Parathyroid adenoma (tissue), 2 donors: ENCODE measurements at regions not wholly inside any gene's neighbourhood (a gene's known extent, or its start where the extent isn't known, plus 50 kb on each side); places are given as distances from the start of the nearest gene placed in this dataset.
"Not testable (repeated sequence)": the region's sequence is repeated elsewhere in the genome, so short reads cannot be mapped to it uniquely, and the experiment has no call there.

Source experiments
- H2AFZ ChIP-seq: fragments of 300-600 bp; sonication (generic); one replicate; pipeline ENCODE4 v1.7.0; 2017; ENCODE audit warnings: antibody characterized with exemption, mild to moderate bottlenecking
- H3K27ac ChIP-seq: fragments of 300-600 bp; sonication (generic); one replicate; pipeline ENCODE4 v1.7.0; 2017
- H3K27me3 ChIP-seq: fragments of 300-600 bp; sonication (generic); one replicate; pipeline ENCODE4 v1.7.0; 2017; ENCODE audit warnings: low read length; ENCODE audit not compliant: control insufficient read depth, insufficient read depth
- H3K36me3 ChIP-seq: fragments of 300-600 bp; sonication (generic); one replicate; pipeline ENCODE4 v1.7.0; 2017; ENCODE audit warnings: low read length; ENCODE audit not compliant: control insufficient read depth, insufficient read depth
- H3K4me1 ChIP-seq: fragments of 300-600 bp; sonication (generic); one replicate; pipeline ENCODE4 v1.7.0; 2017; ENCODE audit warnings: control low read depth
- H3K4me2 ChIP-seq: fragments of 300-600 bp; sonication (generic); one replicate; pipeline ENCODE4 v1.7.0; 2017; ENCODE audit warnings: low read length
- H3K4me3 ChIP-seq: fragments of 300-600 bp; sonication (generic); one replicate; pipeline ENCODE4 v1.7.0; 2017; ENCODE audit warnings: low read depth, low read length
- H3K79me2 ChIP-seq: fragments of 300-600 bp; sonication (generic); one replicate; pipeline ENCODE4 v1.7.0; 2017; ENCODE audit warnings: control low read depth
- H3K9ac ChIP-seq: fragments of 300-600 bp; sonication (generic); one replicate; pipeline ENCODE4 v1.7.0; 2017; ENCODE audit warnings: mild to moderate bottlenecking
- H3K9me3 ChIP-seq: fragments of 300-600 bp; sonication (generic); one replicate; pipeline ENCODE4 v1.7.0; 2017; ENCODE audit warnings: low read length; ENCODE audit not compliant: control insufficient read depth
- TF ChIP-seq, protein P1 (sequence below): fragments of 300-600 bp; sonication (generic); IDR thresholded peaks from one replicate; pipeline ENCODE4 v1.7.0; 2017; ENCODE audit warnings: antibody characterized with exemption, mild to moderate bottlenecking
- donor health status: primary hyperparathyroidism.

GRCh38 chr9:71270554-71270953, 149.1 kb upstream of the TRPM3 start:
- H3K4me3 ChIP-seq = no peak overlapping the region
- no peak overlapping the region for H3K4me2 ChIP-seq
- H3K9ac ChIP-seq = no peak overlapping the region
- H3K27ac ChIP-seq = no peak overlapping the region
- no peaks in the 10 kb centered on the region for H3K27me3 ChIP-seq
- no peaks in the 10 kb centered on the region for H3K36me3 ChIP-seq
- no peaks in the 10 kb centered on the region for H3K9me3 ChIP-seq
- H2AFZ ChIP-seq = no peak overlapping the region
- TF ChIP-seq, protein P1, sequence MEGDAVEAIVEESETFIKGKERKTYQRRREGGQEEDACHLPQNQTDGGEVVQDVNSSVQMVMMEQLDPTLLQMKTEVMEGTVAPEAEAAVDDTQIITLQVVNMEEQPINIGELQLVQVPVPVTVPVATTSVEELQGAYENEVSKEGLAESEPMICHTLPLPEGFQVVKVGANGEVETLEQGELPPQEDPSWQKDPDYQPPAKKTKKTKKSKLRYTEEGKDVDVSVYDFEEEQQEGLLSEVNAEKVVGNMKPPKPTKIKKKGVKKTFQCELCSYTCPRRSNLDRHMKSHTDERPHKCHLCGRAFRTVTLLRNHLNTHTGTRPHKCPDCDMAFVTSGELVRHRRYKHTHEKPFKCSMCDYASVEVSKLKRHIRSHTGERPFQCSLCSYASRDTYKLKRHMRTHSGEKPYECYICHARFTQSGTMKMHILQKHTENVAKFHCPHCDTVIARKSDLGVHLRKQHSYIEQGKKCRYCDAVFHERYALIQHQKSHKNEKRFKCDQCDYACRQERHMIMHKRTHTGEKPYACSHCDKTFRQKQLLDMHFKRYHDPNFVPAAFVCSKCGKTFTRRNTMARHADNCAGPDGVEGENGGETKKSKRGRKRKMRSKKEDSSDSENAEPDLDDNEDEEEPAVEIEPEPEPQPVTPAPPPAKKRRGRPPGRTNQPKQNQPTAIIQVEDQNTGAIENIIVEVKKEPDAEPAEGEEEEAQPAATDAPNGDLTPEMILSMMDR = no peak
- H3K79me2 ChIP-seq = no peaks in the 10 kb centered on the region
- no peaks in the 10 kb centered on the region for H3K4me1 ChIP-seq

GRCh38 chr9:71269859-71270258, 148.4 kb upstream of the TRPM3 start:
- Histone ChIP-seq H3K4me3 (no peak overlapping the region), H3K4me2 (no peak overlapping the region), H3K9ac (no peak overlapping the region), H3K4me1 (no peaks in the 10 kb centered on the region), H3K27ac (no peak overlapping the region), H3K9me3 (no peaks in the 10 kb centered on the region), H3K36me3 (no peaks in the 10 kb centered on the region), H3K79me2 (no peaks in the 10 kb centered on the region), H2AFZ (no peak overlapping the region), H3K27me3 (no peaks in the 10 kb centered on the region)
- TF ChIP-seq, protein P1 = no peak

DNA sequence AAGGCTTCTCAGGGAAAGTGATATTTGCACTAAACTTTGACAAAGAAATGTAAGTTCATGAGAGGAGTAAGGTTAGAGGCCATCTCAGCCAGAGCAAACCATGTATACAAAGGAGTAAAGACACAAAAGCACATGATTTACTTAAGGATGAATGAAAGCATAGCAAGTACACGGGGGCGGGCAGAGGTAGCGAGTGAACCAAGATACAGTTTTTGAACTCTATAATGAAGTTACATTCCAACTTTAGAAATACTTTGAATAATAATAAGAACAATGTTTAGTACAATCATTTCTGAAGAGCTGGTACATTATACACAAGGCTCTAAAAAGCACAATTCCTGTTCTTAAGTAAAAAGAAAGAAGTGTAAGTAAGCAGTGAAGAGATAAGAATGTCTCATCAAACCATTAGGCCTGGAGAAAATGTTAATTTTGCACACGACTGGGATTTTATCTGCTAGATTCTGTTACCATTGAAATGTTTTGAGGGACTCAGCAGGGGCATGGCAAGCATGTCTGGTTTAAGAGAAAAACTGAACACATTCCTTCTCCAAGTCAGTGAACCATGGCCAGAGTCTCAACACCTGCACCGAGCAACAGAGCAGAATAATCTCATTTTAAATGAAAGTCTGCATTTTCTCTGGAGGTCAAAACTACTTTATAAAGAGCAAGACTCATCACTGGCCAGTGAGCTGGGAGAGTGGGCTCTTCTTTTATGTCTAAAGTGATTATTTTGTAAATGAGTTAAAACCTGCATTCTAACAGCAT, 147.6 kb upstream of the TRPM3 start:
- H3K27me3 ChIP-seq = no peaks in the 10 kb centered on the region
- no peak overlapping the region for H3K27ac ChIP-seq
- H3K9me3 ChIP-seq = no peaks in the 10 kb centered on the region
- no peak overlapping the region for H3K9ac ChIP-seq
- H3K36me3 ChIP-seq = no peaks in the 10 kb centered on the region
- H3K4me1 ChIP-seq = no peaks in the 10 kb centered on the region
- no peaks in the 10 kb centered on the region for H3K79me2 ChIP-seq
- H2AFZ ChIP-seq = peak overlapping the region; percentile 18
- TF ChIP-seq, protein P1 = no peak
- peak overlapping the region; percentile 25 for H3K4me2 ChIP-seq
- no peak overlapping the region for H3K4me3 ChIP-seq

GRCh38 chr9:71263451-71263850, 142.0 kb upstream of the TRPM3 start:
- Histone ChIP-seq H3K4me1 (no peaks in the 10 kb centered on the region), H3K36me3 (no peaks in the 10 kb centered on the region), H3K27me3 (no peaks in the 10 kb centered on the region), H3K9ac (no peak overlapping the region), H3K4me2 (no peak overlapping the region), H3K9me3 (no peaks in the 10 kb centered on the region), H3K79me2 (no peaks in the 10 kb centered on the region), H3K27ac (no peak overlapping the region), H3K4me3 (no peak overlapping the region), H2AFZ (no peak overlapping the region)
- TF ChIP-seq, protein P1 = no peak

DNA sequence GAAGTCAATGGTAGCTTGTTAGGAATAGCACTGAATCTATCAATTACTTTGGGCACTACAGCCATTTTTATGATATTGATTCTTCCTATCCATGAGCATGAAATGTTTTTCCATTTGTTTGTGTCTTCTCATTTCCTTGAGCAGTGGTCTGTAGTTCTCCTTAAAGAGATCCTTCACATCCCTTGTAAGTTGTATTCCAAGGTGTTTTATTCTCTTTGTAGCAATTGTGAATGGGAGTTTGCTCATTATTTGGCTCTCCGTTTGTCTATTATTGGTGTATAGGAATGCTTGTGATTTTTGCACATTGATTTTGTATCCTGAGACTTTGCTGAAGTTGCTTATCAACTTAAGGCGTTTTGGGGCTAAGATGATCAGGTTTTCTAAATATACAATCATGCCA, 139.0 kb upstream of the TRPM3 start:
- not testable (repeated sequence) for H3K4me1 ChIP-seq, H2AFZ ChIP-seq, H3K9me3 ChIP-seq, H3K4me3 ChIP-seq, H3K9ac ChIP-seq, H3K27me3 ChIP-seq, H3K36me3 ChIP-seq, H3K79me2 ChIP-seq, H3K27ac ChIP-seq, H3K4me2 ChIP-seq
